LNCaP clone FGC (cell line): ENCODE measurements at regions not wholly inside any gene's neighbourhood (a gene's known extent, or its start where the extent isn't known, plus 50 kb on each side); places are given as distances from the start of the nearest gene placed in this dataset.

Source experiments
- DNase-seq: peaks from one replicate; pipeline ENCODE4 v3.0.0-alpha.2; 2011; ENCODE audit warnings: low read depth
- H3K4me3 ChIP-seq: 2 replicates; pipeline ENCODE4 v1.5.1; 2011; ENCODE audit warnings: mild to moderate bottlenecking, low read depth, low read length, control low read depth
- CTCF ChIP-seq: IDR thresholded peaks from 2 replicates; pipeline ENCODE4 v1.5.1; 2012; ENCODE audit warnings: mild to moderate bottlenecking; ENCODE audit not compliant: control insufficient read depth, insufficient read depth; ENCODE audit errors: extremely low read depth

- no peak for DNase-seq
- TF ChIP-seq CTCF = no peak
- no peak overlapping the region for H3K4me3 ChIP-seq
Observed at GRCh38 chr4:112927544-112927943, 121.9 kb upstream of the ANK2 start.

GRCh38 chr4:112931001-112931400, 118.5 kb upstream of the ANK2 start:
- H3K4me3 ChIP-seq = no peak overlapping the region
- DNase-seq = no peak
- no peak for TF ChIP-seq CTCF

- no peak overlapping the region for H3K4me3 ChIP-seq
- no peak for TF ChIP-seq CTCF
- no peak for DNase-seq
Observed at GRCh38 chr4:112933790-112934189, 115.7 kb upstream of the ANK2 start.

- TF ChIP-seq CTCF = peak; percentile 68
- no peak for DNase-seq
- no peak overlapping the region for H3K4me3 ChIP-seq
Observed at GRCh38 chr4:112938461-112939058, 110.9 kb upstream of the ANK2 start.

GRCh38 chr4:112939901-112940300, 109.6 kb upstream of the ANK2 start:
- no peak overlapping the region for H3K4me3 ChIP-seq
- DNase-seq = no peak
- no peak for TF ChIP-seq CTCF

GRCh38 chr4:112940336-112940735, 109.1 kb upstream of the ANK2 start:
- no peak for TF ChIP-seq CTCF
- no peak overlapping the region for H3K4me3 ChIP-seq
- no peak for DNase-seq

GRCh38 chr4:112942077-112942476, 107.4 kb upstream of the ANK2 start:
- peak; percentile 46 for TF ChIP-seq CTCF
- DNase-seq = no peak
- H3K4me3 ChIP-seq = no peak overlapping the region
